Keratinocyte (primary cell): ENCODE measurements at regions not wholly inside any gene's neighbourhood (a gene's known extent, or its start where the extent isn't known, plus 50 kb on each side); places are given as distances from the start of the nearest gene placed in this dataset.

Experiments used
- DNase-seq: peaks from one replicate; pipeline ENCODE4 v3.0.0-alpha.2; 2011; ENCODE audit warnings: low read depth, missing footprints, low spot score
- FAIRE-seq: peaks from 2 replicates; lab custom pipeline; 2011; peaks lifted over from hg19 to GRCh38; lab: Jason Lieb, UNC
- H2AFZ ChIP-seq: 2 replicates; pipeline ENCODE4 v1.6.0; 2012; ENCODE audit warnings: low read length, control low read depth, inconsistent platforms; ENCODE audit not compliant: control insufficient read depth
- H3K27ac ChIP-seq: 2 replicates; pipeline ENCODE4 v1.5.1; 2011; ENCODE audit warnings: low read length; ENCODE audit not compliant: control insufficient read depth, insufficient read depth
- H3K27me3 ChIP-seq: 3 replicates; pipeline ENCODE4 v1.6.0; 2011; ENCODE audit warnings: low read length; ENCODE audit not compliant: control insufficient read depth, insufficient read depth; ENCODE audit errors: extremely low read depth
- H3K36me3 ChIP-seq, 2 experiments: 2 replicates in 1 of 2; 3 replicates in 1 of 2; pipeline ENCODE4 v1.5.1; 2011; ENCODE audit warnings: low read length in 2 of 2, mild to moderate bottlenecking in 1 of 2; ENCODE audit not compliant: control insufficient read depth in 2 of 2, insufficient read depth in 2 of 2; ENCODE audit errors: extremely low read depth in 1 of 2
- H3K4me1 ChIP-seq: 3 replicates; pipeline ENCODE4 v1.5.1; 2011; ENCODE audit warnings: low read length; ENCODE audit not compliant: control insufficient read depth, insufficient read depth; ENCODE audit errors: extremely low read depth
- H3K4me2 ChIP-seq: 3 replicates; pipeline ENCODE4 v1.6.0; 2011; ENCODE audit warnings: low read depth, low read length; ENCODE audit not compliant: control insufficient read depth, insufficient read depth; ENCODE audit errors: extremely low read depth
- H3K4me3 ChIP-seq, 3 experiments: fragments of 200-600 bp in 1 of 3; sonication (generic) in 1 of 3; 2 replicates in 2 of 3; 3 replicates in 1 of 3; pipeline ENCODE4 v1.5.1; 2011 to 2016; ENCODE audit warnings: low read length in 3 of 3, mild to moderate bottlenecking in 3 of 3, control low read depth in 2 of 3, inconsistent platforms in 1 of 3, low read depth in 1 of 3, mixed read lengths in 1 of 3, mixed run types in 1 of 3, moderate library complexity in 1 of 3; ENCODE audit not compliant: control insufficient read depth in 2 of 3, insufficient read depth in 2 of 3; ENCODE audit errors: extremely low read depth in 1 of 3
- H3K79me2 ChIP-seq: 2 replicates; pipeline ENCODE4 v1.6.0; 2012; ENCODE audit warnings: low read length; ENCODE audit not compliant: control insufficient read depth, insufficient read depth
- H3K9ac ChIP-seq: 3 replicates; pipeline ENCODE4 v1.6.0; 2011; ENCODE audit warnings: low read length; ENCODE audit not compliant: control insufficient read depth, insufficient read depth; ENCODE audit errors: extremely low read depth
- H3K9me1 ChIP-seq: 3 replicates; pipeline ENCODE4 v1.6.0; 2011; ENCODE audit warnings: low read length; ENCODE audit not compliant: control insufficient read depth, insufficient read depth; ENCODE audit errors: extremely low read depth
- H3K9me3 ChIP-seq: 2 replicates; pipeline ENCODE4 v1.5.1; 2012; ENCODE audit warnings: low read depth, low read length; ENCODE audit not compliant: control insufficient read depth
- H4K20me1 ChIP-seq: 3 replicates; pipeline ENCODE4 v1.6.0; 2011; ENCODE audit warnings: low read length; ENCODE audit not compliant: control insufficient read depth, insufficient read depth; ENCODE audit errors: extremely low read depth
- EZH2 ChIP-seq: IDR thresholded peaks from one replicate; pipeline ENCODE4 v1.6.1; 2012; ENCODE audit warnings: inconsistent platforms, mild to moderate bottlenecking, low read length, moderate library complexity
- dilution Hi-C: fragments of 300-500 bp; cut with MboI; formaldehyde crosslinking; loops from one replicate; pipeline ENCODE4 v1.7.0; 2020; ENCODE audit warnings: low sequenced_read_pairs; ENCODE audit not compliant: extremely low pct_ligation_motif_present
- TF ChIP-seq, protein P1 (sequence below), 3 experiments: IDR thresholded peaks in 1 of 3; conservative IDR thresholded peaks in 1 of 3; optimal IDR thresholded peaks in 1 of 3; 2 replicates in 2 of 3; 3 replicates in 1 of 3; pipeline versions ENCODE3 to v1.5.1; 2011; ENCODE audit warnings: low read length in 3 of 3, mild to moderate bottlenecking in 3 of 3, moderate library complexity in 2 of 3, control low read depth in 1 of 3, inconsistent platforms in 1 of 3; ENCODE audit not compliant: insufficient read depth in 2 of 3; ENCODE audit errors: extremely low read depth in 1 of 3

DNA sequence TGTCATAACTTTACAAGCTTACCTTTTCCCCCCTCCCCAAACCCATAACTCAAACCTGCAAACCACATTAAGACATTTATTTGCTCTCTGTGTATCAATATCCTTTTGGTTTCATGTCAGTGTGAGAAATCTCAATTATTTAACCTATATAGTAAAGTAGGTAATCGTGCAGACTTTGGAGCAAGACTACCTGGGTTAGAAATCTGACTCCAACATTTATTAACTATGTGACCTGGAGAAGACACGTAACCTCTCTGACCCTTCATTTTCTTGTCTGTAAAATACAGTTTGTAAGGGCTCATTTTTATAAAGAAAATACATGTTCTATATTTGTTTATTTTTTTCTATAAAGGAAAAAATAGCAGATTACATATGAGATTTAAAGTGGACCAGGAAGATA lies 448.9 kb upstream of the MANEA start:
- Histone ChIP-seq H3K4me3 (no peak overlapping the region), H3K9me3 (no peaks in the 10 kb centered on the region), H3K4me2 (no peak overlapping the region), H2AFZ (no peak overlapping the region), H4K20me1 (no peaks in the 10 kb centered on the region), H3K36me3 (no peaks in the 10 kb centered on the region), H3K4me1 (no peaks in the 10 kb centered on the region), H3K79me2 (no peaks in the 10 kb centered on the region), H3K9ac (no peak overlapping the region), H3K27ac (no peak overlapping the region), H3K27me3 (no peaks in the 10 kb centered on the region), H3K9me1 (no peaks in the 10 kb centered on the region)
- FAIRE-seq (no peak), DNase-seq (no peak)
- TF ChIP-seq, protein P1, sequence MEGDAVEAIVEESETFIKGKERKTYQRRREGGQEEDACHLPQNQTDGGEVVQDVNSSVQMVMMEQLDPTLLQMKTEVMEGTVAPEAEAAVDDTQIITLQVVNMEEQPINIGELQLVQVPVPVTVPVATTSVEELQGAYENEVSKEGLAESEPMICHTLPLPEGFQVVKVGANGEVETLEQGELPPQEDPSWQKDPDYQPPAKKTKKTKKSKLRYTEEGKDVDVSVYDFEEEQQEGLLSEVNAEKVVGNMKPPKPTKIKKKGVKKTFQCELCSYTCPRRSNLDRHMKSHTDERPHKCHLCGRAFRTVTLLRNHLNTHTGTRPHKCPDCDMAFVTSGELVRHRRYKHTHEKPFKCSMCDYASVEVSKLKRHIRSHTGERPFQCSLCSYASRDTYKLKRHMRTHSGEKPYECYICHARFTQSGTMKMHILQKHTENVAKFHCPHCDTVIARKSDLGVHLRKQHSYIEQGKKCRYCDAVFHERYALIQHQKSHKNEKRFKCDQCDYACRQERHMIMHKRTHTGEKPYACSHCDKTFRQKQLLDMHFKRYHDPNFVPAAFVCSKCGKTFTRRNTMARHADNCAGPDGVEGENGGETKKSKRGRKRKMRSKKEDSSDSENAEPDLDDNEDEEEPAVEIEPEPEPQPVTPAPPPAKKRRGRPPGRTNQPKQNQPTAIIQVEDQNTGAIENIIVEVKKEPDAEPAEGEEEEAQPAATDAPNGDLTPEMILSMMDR (optimal IDR thresholded peaks at IDR 0.05 in 1 of 3, IDR thresholded peaks at IDR 0.05 in 1 of 3, conservative IDR thresholded peaks at IDR 0.05 in 1 of 3; ENCODE audit: extremely low read depth in 1 of 3, insufficient read depth in 2 of 3, low read length in 3 of 3): no peak
- no peak for TF ChIP-seq EZH2
- dilution Hi-C loops: no loop called here

DNA sequence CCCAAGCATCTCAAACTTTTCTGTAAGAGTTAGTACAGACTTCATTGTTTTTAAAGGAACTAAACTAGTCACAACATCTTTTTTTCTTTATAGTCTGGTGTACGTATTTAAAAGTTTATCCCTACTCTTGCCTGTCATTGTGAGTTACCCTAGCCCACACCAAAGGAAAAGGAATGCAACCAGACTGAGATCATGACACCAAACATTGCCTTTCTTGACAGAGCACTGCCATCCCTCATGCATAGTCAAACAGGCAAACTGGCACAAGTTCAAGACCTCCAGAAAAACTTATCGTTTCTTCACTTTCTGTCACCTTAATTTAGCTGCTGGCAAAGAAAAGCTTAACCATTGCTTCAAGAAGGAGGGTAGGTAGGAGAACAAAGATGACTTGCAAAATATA lies 448.4 kb upstream of the MANEA start:
- DNase-seq (no peak), FAIRE-seq (no peak)
- H3K27ac ChIP-seq: no peak overlapping the region
- H3K4me1 ChIP-seq: no peaks in the 10 kb centered on the region
- dilution Hi-C loops: no loop called here
- no peaks in the 10 kb centered on the region for H3K36me3 ChIP-seq
- H3K9me3 ChIP-seq: no peaks in the 10 kb centered on the region
- H3K79me2 ChIP-seq: no peaks in the 10 kb centered on the region
- H2AFZ ChIP-seq: peak overlapping the region; percentile 42
- no peaks in the 10 kb centered on the region for H3K9me1 ChIP-seq
- H3K4me3 ChIP-seq: no peak overlapping the region
- no peak overlapping the region for H3K4me2 ChIP-seq
- H4K20me1 ChIP-seq: no peaks in the 10 kb centered on the region
- no peaks in the 10 kb centered on the region for H3K27me3 ChIP-seq
- TF ChIP-seq, protein P1 (optimal IDR thresholded peaks at IDR 0.05 in 1 of 3, IDR thresholded peaks at IDR 0.05 in 1 of 3, conservative IDR thresholded peaks at IDR 0.05 in 1 of 3; ENCODE audit: extremely low read depth in 1 of 3, insufficient read depth in 2 of 3, low read length in 3 of 3): no peak
- no peak for TF ChIP-seq EZH2
- no peak overlapping the region for H3K9ac ChIP-seq
